Stomach (tissue), 8 donors: ENCODE measurements at regions not wholly inside any gene's neighbourhood (a gene's known extent, or its start where the extent isn't known, plus 50 kb on each side); places are given as distances from the start of the nearest gene placed in this dataset.

ENCODE experiments used
- DNase-seq, 2 donors: peaks; one replicate each; pipeline versions ENCODE4 v3.0.0 to v3.0.0-alpha.2; 2013 to 2019
- H3K27ac ChIP-seq, 5 donors: fragments of 200-600 bp in 4 of 5; sonication (generic) in 4 of 5; one replicate each; pipeline ENCODE4 v1.5.1; 2013 to 2019; ENCODE audit warnings: mild to moderate bottlenecking in 1 of 5, moderate library complexity in 1 of 5
- H3K27me3 ChIP-seq, 3 donors: fragments of 200-600 bp; sonication (generic); one replicate each; pipeline ENCODE4 v1.5.1; 2017 to 2019; ENCODE audit warnings: mixed run types in 1 of 3
- H3K36me3 ChIP-seq, 4 donors: fragments of 200-600 bp; sonication (generic); 1 replicate in 3 of 4; 2 replicates in 1 of 4; pipeline ENCODE4 v1.5.1; 2016 to 2019
- H3K4me1 ChIP-seq, 4 donors: fragments of 200-600 bp; sonication (generic); one replicate each; pipeline ENCODE4 v1.5.1; 2016 to 2019
- H3K4me3 ChIP-seq, 4 donors: fragments of 200-600 bp; sonication (generic) in 3 of 4; one replicate each; pipeline ENCODE4 v1.5.1; 2016 to 2019; ENCODE audit warnings: mild to moderate bottlenecking in 1 of 4
- H3K9me3 ChIP-seq, 4 donors: fragments of 200-600 bp; sonication (generic); one replicate each; pipeline ENCODE4 v1.5.1; 2016 to 2019
- CTCF ChIP-seq, 7 experiments: fragments of 450-650 bp in 4 of 7; fragments of 200-600 bp in 3 of 7; sonication (generic) in 3 of 7; IDR thresholded peaks; one replicate each; pipeline ENCODE4 v1.5.1; 2016 to 2019; ENCODE audit warnings: antibody characterized with exemption in 7 of 7, control low read depth in 2 of 7, mild to moderate bottlenecking in 1 of 7
- EP300 ChIP-seq: sonication (generic); formaldehyde crosslinking; IDR thresholded peaks from one replicate; pipeline ENCODE4 v1.6.1; 2017; ENCODE audit warnings: antibody characterized with exemption
- POLR2A ChIP-seq, 4 donors: fragments of 450-650 bp; IDR thresholded peaks; one replicate each; pipeline ENCODE4 v1.6.1; 2016; ENCODE audit warnings: antibody characterized with exemption in 4 of 4, control low read depth in 2 of 4, mild to moderate bottlenecking in 1 of 4, moderate library complexity in 1 of 4
- POLR2AphosphoS5 ChIP-seq, 3 donors: sonication (generic); formaldehyde crosslinking; IDR thresholded peaks; one replicate each; pipeline ENCODE4 v1.6.1; 2016; ENCODE audit warnings: antibody characterized with exemption in 3 of 3
- WGBS, 5 donors: extraction: QIAGEN DNeasy Blood & Tissue Kit in 3 of 5; methylation state at CpG; one replicate each; pipeline versions ENCODE4 v1.1.5 to v1.1.7; 2013 to 2018; 5-methylcytosine and 5-hydroxymethylcytosine counted together
- intact Hi-C: fragments of 100-400 bp; cut with DNase I; formaldehyde crosslinking; loops from one replicate; pipeline ENCODE4 v1.15.1; 2023; ENCODE audit warnings: low total_unique reads
- donor health status: healthy with polysubstance abuse.
- donor health status: Bipolar disorder and iron deficiency.
- donor health status: healthy.

DNA sequence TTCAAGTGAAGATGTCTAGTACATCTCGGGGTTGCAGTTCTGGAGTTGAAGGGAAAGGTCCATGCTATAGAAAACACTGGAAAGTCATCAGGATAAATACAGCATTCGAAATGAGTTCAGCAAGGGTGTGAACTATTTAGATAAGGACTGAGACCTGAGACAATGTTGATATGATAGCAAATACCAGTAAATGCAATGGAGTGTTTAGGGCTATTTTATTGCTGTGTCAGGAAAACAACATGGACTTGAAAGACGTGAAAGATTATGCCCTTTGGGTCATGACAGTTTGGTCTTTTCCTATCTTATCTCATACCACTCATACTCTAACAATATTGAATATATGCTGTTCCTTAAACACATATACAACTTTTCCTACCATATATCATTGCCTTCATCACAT is 1776.2 kb upstream of the SEL1L start:
- Histone ChIP-seq H3K4me3 (no peak overlapping the region), H3K27me3 (no peaks in the 10 kb centered on the region), H3K36me3 (no peaks in the 10 kb centered on the region), H3K27ac (no peak overlapping the region), H3K4me1 (no peaks in the 10 kb centered on the region), H3K9me3 (no peaks in the 10 kb centered on the region)
- TF ChIP-seq POLR2AphosphoS5 (IDR thresholded peaks at IDR 0.05) = no peak
- intact Hi-C loops = no loop called here
- DNase-seq = no peak
- 38 to 50% (median 47%) methylated on average over 3 of the region's 3 CpGs for WGBS, 5 donors

GRCh38 chr14:83312511-83312910 is 1778.9 kb upstream of the SEL1L start:
- DNase-seq = no peak
- 70 to 90% (median 86%) methylated on average over 2 of the region's 2 CpGs for WGBS, 5 donors
- TF ChIP-seq EP300 (no peak), CTCF (IDR thresholded peaks at IDR 0.05) (no peak), POLR2A (IDR thresholded peaks at IDR 0.05) (no peak), POLR2AphosphoS5 (IDR thresholded peaks at IDR 0.05) (no peak)
- Histone ChIP-seq H3K4me1 (no peaks in the 10 kb centered on the region), H3K27ac (no peak overlapping the region), H3K27me3 (no peaks in the 10 kb centered on the region), H3K36me3 (no peaks in the 10 kb centered on the region), H3K4me3 (no peak overlapping the region), H3K9me3 (no peaks in the 10 kb centered on the region)
- intact Hi-C loops = no loop called here

- TF ChIP-seq EP300 (no peak), CTCF (IDR thresholded peaks at IDR 0.05) (no peak), POLR2A (IDR thresholded peaks at IDR 0.05) (no peak), POLR2AphosphoS5 (IDR thresholded peaks at IDR 0.05) (no peak)
- no peak for DNase-seq
- 58 to 79% (median 75%) methylated on average over 2 of the region's 2 CpGs for WGBS, 5 donors
- H3K4me1 ChIP-seq = no peaks in the 10 kb centered on the region
- H3K9me3 ChIP-seq = no peaks in the 10 kb centered on the region
- H3K36me3 ChIP-seq = no peaks in the 10 kb centered on the region
- H3K4me3 ChIP-seq = no peak overlapping the region
- intact Hi-C loops = no loop called here
- H3K27me3 ChIP-seq = no peaks in the 10 kb centered on the region
- no peak overlapping the region for H3K27ac ChIP-seq
Measured at GRCh38 chr14:83314764-83315163, 1781.1 kb upstream of the SEL1L start.

DNA sequence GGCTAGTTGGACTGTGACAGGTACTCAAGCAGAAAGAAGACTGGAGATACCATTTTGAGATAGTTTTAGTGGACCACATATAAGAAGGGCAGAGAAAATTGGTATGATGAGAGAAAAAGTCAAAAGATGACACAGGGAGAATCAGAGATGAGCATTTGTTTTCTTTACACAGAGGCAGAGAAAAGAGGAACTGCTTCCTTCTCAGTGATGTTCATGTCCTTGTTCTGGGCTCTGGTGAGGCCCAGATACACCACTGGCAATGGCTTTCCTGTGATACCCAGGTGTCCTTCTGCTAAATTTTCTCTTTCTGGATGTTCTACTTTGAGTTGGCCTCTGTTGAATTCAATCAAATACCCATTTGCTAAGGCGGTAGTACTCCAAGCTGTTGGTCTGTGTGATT is 1782.7 kb upstream of the SEL1L start:
- TF ChIP-seq CTCF (IDR thresholded peaks at IDR 0.05) = no peak
- TF ChIP-seq EP300 = no peak
- TF ChIP-seq POLR2AphosphoS5 (IDR thresholded peaks at IDR 0.05) = no peak
- no peak for TF ChIP-seq POLR2A (IDR thresholded peaks at IDR 0.05)
- no peaks in the 10 kb centered on the region for H3K27me3 ChIP-seq
- WGBS, 5 donors = 72 to 97% (median 86%) methylated on average over 1 of the region's 1 CpG
- no peaks in the 10 kb centered on the region for H3K36me3 ChIP-seq
- no peaks in the 10 kb centered on the region for H3K4me1 ChIP-seq
- no peak overlapping the region for H3K4me3 ChIP-seq
- DNase-seq = no peak
- H3K9me3 ChIP-seq = no peaks in the 10 kb centered on the region
- intact Hi-C loops = no loop called here
- H3K27ac ChIP-seq = no peak overlapping the region

GRCh38 chr14:83320837-83321236 is 1787.2 kb upstream of the SEL1L start:
- no peak for DNase-seq
- Histone ChIP-seq H3K4me3 (no peak overlapping the region), H3K27me3 (no peaks in the 10 kb centered on the region), H3K27ac (no peak overlapping the region), H3K4me1 (no peaks in the 10 kb centered on the region), H3K36me3 (no peaks in the 10 kb centered on the region), H3K9me3 (no peaks in the 10 kb centered on the region)
- intact Hi-C loops = no loop called here
- WGBS, 5 donors = 54 to 81% (median 63%) methylated on average over 2 of the region's 2 CpGs
- no peak for TF ChIP-seq POLR2AphosphoS5 (IDR thresholded peaks at IDR 0.05)
- no peak for TF ChIP-seq CTCF (IDR thresholded peaks at IDR 0.05)
- no peak for TF ChIP-seq POLR2A (IDR thresholded peaks at IDR 0.05)
- no peak for TF ChIP-seq EP300
